PC-3 (cell line): ENCODE measurements at regions not wholly inside any gene's neighbourhood (a gene's known extent, or its start where the extent isn't known, plus 50 kb on each side); places are given as distances from the start of the nearest gene placed in this dataset.

Source experiments
- ATAC-seq: fragments of 200-7000 bp; cut with Tn5 transposase; 2 replicates; pipeline ENCODE4 v1.9.1; 2020; ENCODE audit warnings: mild to moderate bottlenecking, moderate library complexity
- BruUV-seq: library from RNA; stranded (reverse); fragments of 400-500 nt; replicated peaks from 2 replicates; lab custom pipeline; 2021; lab: Mats Ljungman, UMichigan
- CTCF ChIA-PET: fragments of 300-600 bp; sonication (Branson Sonifier 250); formaldehyde crosslinking; loops from one replicate; lab custom pipeline; 2022; ENCODE audit warnings: antibody characterized with exemption; lab: Charles Lee
- POLR2A ChIA-PET: fragments of 300-600 bp; sonication (Branson Sonifier 250); formaldehyde crosslinking; loops from one replicate; lab custom pipeline; 2022; ENCODE audit warnings: antibody characterized with exemption; ENCODE audit not compliant: unreplicated experiment; lab: Charles Lee
- DNase-seq: peaks from one replicate; pipeline ENCODE4 v3.0.0-alpha.2; 2015
- H2AFZ ChIP-seq: fragments of 300-600 bp; sonication (generic); 2 replicates; pipeline ENCODE4 v1.6.0; 2016; ENCODE audit warnings: antibody characterized with exemption, low read length
- H3F3A ChIP-seq: fragments of 300-600 bp; sonication (generic); one replicate; pipeline ENCODE4 v1.6.0; 2017; ENCODE audit warnings: antibody characterized with exemption, low read length, control low read depth, mild to moderate bottlenecking; ENCODE audit not compliant: unreplicated experiment
- H3K27ac ChIP-seq: fragments of 300-600 bp; sonication (generic); 2 replicates; pipeline ENCODE4 v1.5.1; 2016; ENCODE audit warnings: mild to moderate bottlenecking, low read length
- H3K27me3 ChIP-seq: fragments of 300-600 bp; sonication (generic); 2 replicates; pipeline ENCODE4 v1.6.1; 2016; ENCODE audit warnings: low read length, mixed read lengths
- H3K36me3 ChIP-seq: fragments of 300-600 bp; sonication (generic); 2 replicates; pipeline ENCODE4 v1.6.1; 2016; ENCODE audit warnings: low read depth, mixed run types, low read length, mixed read lengths
- H3K4me1 ChIP-seq: fragments of 300-600 bp; sonication (generic); 2 replicates; pipeline ENCODE4 v1.5.1; 2016; ENCODE audit warnings: low read length; ENCODE audit not compliant: insufficient read depth
- H3K4me2 ChIP-seq: fragments of 300-600 bp; sonication (generic); 2 replicates; pipeline ENCODE4 v1.6.0; 2016; ENCODE audit warnings: low read length
- H3K4me3 ChIP-seq: fragments of 300-600 bp; sonication (generic); 2 replicates; pipeline ENCODE4 v1.5.1; 2016; ENCODE audit warnings: mild to moderate bottlenecking, low read length, mixed read lengths
- H3K79me2 ChIP-seq: fragments of 300-600 bp; sonication (generic); 2 replicates; pipeline ENCODE4 v1.6.1; 2017; ENCODE audit warnings: low read length, mixed read lengths
- H3K9ac ChIP-seq: fragments of 300-600 bp; sonication (generic); 2 replicates; pipeline ENCODE4 v1.6.0; 2016; ENCODE audit warnings: mild to moderate bottlenecking, low read length
- H3K9me2 ChIP-seq: fragments of 300-600 bp; sonication (generic); replicated peaks from 2 replicates; pipeline ENCODE4 v1.6.1; 2016; ENCODE audit warnings: mixed run types, low read length, mixed read lengths
- H3K9me3 ChIP-seq: fragments of 300-600 bp; sonication (generic); 2 replicates; pipeline ENCODE4 v1.6.1; 2016; ENCODE audit warnings: low read length, mixed read lengths
- H4K20me1 ChIP-seq: fragments of 300-600 bp; sonication (generic); 2 replicates; pipeline ENCODE4 v1.6.1; 2016; ENCODE audit warnings: low read length, mixed read lengths
- EZH2 ChIP-seq: fragments of 300-600 bp; sonication (generic); IDR thresholded peaks from one replicate; pipeline ENCODE4 v1.6.1; 2017; ENCODE audit warnings: antibody characterized with exemption, mild to moderate bottlenecking, low read length; ENCODE audit not compliant: unreplicated experiment
- EZH2phosphoT487 ChIP-seq: fragments of 300-600 bp; sonication (generic); IDR thresholded peaks from 2 replicates; pipeline ENCODE4 v1.6.1; 2018; ENCODE audit warnings: mild to moderate bottlenecking, antibody characterized with exemption, low read length, borderline replicate concordance
- intact Hi-C: fragments of 100-400 bp; cut with micrococcal nuclease; formaldehyde crosslinking; loops from 2 replicates; pipeline ENCODE4 v1.9.0; 2023
- TF ChIP-seq, protein P1 (sequence below): fragments of 300-600 bp; sonication (generic); conservative IDR thresholded peaks from 2 replicates; pipeline ENCODE4 v1.5.1; 2017; ENCODE audit warnings: antibody characterized with exemption, low read depth, mild to moderate bottlenecking, low read length

DNA sequence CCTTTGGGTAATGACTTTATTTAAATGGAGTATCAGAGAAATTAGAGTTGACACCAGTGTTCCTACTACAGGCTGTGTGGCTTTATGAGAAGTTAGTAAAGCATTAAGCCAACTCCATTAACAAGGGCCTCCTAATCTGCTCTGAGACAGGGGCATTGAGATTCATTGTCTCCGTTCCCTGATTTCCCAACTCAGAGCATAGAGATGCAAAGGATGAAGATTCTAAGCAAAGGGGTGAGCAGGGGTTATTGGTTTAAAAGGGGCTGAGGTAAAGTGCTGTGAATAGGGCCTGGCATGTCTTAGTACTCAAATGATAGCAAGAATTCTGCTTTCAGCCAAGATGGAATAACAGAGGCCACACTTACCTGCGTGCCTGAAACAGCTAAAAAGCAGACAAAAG, 428.4 kb downstream of the PTPRU start:
- no peaks in the 10 kb centered on the region for H3K9me2 ChIP-seq
- no peaks in the 10 kb centered on the region for H3K4me1 ChIP-seq
- intact Hi-C loops: no loop called here
- ATAC-seq (no peak), DNase-seq (no peak)
- CTCF ChIA-PET: no interaction called here
- no peaks in the 10 kb centered on the region for H3K27me3 ChIP-seq
- no peaks in the 10 kb centered on the region for H3K36me3 ChIP-seq
- no peaks in the 10 kb centered on the region for H3K79me2 ChIP-seq
- no peaks in the 10 kb centered on the region for H4K20me1 ChIP-seq
- POLR2A ChIA-PET: no interaction called here
- no peak overlapping the region for H3K4me2 ChIP-seq
- no peak overlapping the region for H3K4me3 ChIP-seq
- TF ChIP-seq, protein P1, sequence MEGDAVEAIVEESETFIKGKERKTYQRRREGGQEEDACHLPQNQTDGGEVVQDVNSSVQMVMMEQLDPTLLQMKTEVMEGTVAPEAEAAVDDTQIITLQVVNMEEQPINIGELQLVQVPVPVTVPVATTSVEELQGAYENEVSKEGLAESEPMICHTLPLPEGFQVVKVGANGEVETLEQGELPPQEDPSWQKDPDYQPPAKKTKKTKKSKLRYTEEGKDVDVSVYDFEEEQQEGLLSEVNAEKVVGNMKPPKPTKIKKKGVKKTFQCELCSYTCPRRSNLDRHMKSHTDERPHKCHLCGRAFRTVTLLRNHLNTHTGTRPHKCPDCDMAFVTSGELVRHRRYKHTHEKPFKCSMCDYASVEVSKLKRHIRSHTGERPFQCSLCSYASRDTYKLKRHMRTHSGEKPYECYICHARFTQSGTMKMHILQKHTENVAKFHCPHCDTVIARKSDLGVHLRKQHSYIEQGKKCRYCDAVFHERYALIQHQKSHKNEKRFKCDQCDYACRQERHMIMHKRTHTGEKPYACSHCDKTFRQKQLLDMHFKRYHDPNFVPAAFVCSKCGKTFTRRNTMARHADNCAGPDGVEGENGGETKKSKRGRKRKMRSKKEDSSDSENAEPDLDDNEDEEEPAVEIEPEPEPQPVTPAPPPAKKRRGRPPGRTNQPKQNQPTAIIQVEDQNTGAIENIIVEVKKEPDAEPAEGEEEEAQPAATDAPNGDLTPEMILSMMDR: no peak
- TF ChIP-seq EZH2 (no peak), EZH2phosphoT487 (no peak)
- peaks cover 6% of the 10 kb centered on the region; the same call in 1 of the 2 replicates for H3K9me3 ChIP-seq
- no peaks in the 10 kb centered on the region for H3F3A ChIP-seq
- no peak overlapping the region for H3K27ac ChIP-seq
- no peak overlapping the region for H3K9ac ChIP-seq
- H2AFZ ChIP-seq: no peak overlapping the region
- BruUV-seq: no TSS peak

DNA sequence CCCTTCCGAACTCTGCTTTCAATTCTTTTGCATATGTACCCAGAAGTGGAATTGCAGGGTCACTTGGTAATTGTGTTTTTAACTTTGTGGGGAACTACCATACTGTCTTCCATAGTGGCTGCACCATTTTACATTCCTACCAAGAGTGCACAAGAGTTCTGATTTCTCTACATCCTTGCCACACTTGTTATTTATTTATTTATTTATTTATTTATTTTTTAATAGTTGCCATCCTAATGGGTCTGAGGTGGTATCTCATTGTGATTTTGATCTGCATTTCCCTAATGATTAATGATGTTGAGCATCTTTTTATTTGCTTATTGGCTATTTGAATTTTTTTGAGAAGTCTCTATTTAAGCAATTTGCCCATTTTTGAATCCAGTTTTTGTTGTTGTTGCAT, 422.4 kb downstream of the PTPRU start:
- Histone ChIP-seq H3K4me2 (no peak overlapping the region), H3K27ac (no peak overlapping the region), H3K27me3 (no peaks in the 10 kb centered on the region), H3K9me2 (no peaks in the 10 kb centered on the region), H3K36me3 (0 out of 2 replicates have a peak, but pooled peaks cover 3% of the 10 kb centered on the region), H3K79me2 (no peaks in the 10 kb centered on the region), H2AFZ (no peak overlapping the region), H3F3A (no peaks in the 10 kb centered on the region), H3K4me1 (no peaks in the 10 kb centered on the region), H3K9me3 (peaks cover 14% of the 10 kb centered on the region), H4K20me1 (no peaks in the 10 kb centered on the region), H3K4me3 (no peak overlapping the region), H3K9ac (no peak overlapping the region)
- intact Hi-C loops: no loop called here
- DNase-seq: no peak
- no TSS peak for BruUV-seq
- no peak for TF ChIP-seq EZH2
- TF ChIP-seq, protein P1: no peak
- no peak for ATAC-seq
- POLR2A ChIA-PET: no interaction called here
- CTCF ChIA-PET: no interaction called here

DNA sequence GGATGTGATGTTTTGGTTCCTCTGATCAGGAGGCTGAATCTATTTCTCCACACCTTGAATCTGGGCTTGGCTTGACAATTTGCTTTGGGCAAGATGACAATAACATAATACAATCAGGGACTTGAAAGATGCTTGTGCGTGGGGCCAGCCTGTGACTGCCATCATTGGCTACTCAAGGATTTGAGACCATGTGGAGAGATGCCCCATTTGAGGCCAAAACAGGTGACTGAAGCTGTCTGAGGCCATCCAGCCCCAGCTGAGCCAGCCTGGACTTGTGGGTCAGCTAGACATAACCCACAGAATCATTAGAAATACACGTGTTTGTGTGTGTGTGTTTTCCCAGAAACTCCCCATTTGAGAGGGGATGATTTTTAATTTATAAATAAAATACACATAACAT, 421.5 kb downstream of the PTPRU start:
- Histone ChIP-seq H3K36me3 (0 out of 2 replicates have a peak, but pooled peaks cover 3% of the 10 kb centered on the region), H3K4me1 (no peaks in the 10 kb centered on the region), H3K4me3 (no peak overlapping the region), H3K27me3 (no peaks in the 10 kb centered on the region), H3K27ac (no peak overlapping the region), H3K9me3 (peaks cover 14% of the 10 kb centered on the region), H4K20me1 (no peaks in the 10 kb centered on the region), H3K9ac (no peak overlapping the region), H3F3A (no peaks in the 10 kb centered on the region), H3K9me2 (no peaks in the 10 kb centered on the region), H2AFZ (no peak overlapping the region), H3K4me2 (no peak overlapping the region), H3K79me2 (no peaks in the 10 kb centered on the region)
- ATAC-seq: no peak
- no peak for DNase-seq
- BruUV-seq: no TSS peak
- TF ChIP-seq, protein P1: no peak
- TF ChIP-seq EZH2 (no peak), EZH2phosphoT487 (no peak)
- CTCF ChIA-PET: no interaction called here
- POLR2A ChIA-PET: no interaction called here
- intact Hi-C loops: no loop called here
